ENCODE measurements at regions not wholly inside any gene's neighbourhood (a gene's known extent, or its start where the extent isn't known, plus 50 kb on each side); places are given as distances from the start of the nearest gene placed in this dataset.

- in situ Hi-C loops (cut with MboI; ENCODE audit: low sequenced_read_pairs, unreplicated experiment) = no loop called here
- no peak for DNase-seq (ENCODE audit: low spot score)
- TF ChIP-seq, protein P1, sequence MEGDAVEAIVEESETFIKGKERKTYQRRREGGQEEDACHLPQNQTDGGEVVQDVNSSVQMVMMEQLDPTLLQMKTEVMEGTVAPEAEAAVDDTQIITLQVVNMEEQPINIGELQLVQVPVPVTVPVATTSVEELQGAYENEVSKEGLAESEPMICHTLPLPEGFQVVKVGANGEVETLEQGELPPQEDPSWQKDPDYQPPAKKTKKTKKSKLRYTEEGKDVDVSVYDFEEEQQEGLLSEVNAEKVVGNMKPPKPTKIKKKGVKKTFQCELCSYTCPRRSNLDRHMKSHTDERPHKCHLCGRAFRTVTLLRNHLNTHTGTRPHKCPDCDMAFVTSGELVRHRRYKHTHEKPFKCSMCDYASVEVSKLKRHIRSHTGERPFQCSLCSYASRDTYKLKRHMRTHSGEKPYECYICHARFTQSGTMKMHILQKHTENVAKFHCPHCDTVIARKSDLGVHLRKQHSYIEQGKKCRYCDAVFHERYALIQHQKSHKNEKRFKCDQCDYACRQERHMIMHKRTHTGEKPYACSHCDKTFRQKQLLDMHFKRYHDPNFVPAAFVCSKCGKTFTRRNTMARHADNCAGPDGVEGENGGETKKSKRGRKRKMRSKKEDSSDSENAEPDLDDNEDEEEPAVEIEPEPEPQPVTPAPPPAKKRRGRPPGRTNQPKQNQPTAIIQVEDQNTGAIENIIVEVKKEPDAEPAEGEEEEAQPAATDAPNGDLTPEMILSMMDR (IDR thresholded peaks at IDR 0.05; ENCODE audit: borderline replicate concordance, control extremely low read depth, extremely low read depth, insufficient read depth, missing control alignments) = no peak
Observed at GRCh38 chr10:61067671-61068336, 123.8 kb upstream of the RHOBTB1 start.

DNA sequence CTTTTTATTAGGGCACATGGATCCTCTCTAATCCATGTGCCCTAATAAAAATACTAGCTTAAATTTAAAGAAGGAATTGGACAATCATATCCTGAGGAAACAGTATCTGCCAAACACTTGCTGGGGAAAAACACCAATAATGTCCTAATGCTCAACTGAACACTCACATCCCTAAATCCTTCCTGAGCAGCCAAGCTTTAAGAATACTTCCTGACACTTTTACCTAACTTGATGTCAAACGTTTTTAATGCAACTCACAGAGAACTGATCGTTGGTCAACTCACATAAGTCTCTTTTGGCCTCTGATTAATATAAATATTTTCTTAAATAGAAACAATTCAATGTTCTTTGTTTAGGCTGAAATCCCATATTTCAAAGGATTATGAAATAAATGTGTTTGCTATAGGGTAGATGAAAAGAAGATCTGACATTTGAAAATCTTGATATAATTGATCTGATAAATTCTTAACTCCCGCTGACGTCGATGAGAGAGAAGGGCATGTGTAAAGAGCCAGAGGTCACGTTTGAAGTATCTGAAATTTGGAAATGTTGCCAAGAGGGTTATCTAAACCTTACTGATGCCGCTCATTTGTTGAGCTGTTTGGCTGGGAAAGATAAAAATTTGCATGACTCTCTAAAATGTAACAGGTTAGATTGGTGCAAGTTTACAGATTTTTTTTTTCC, 122.8 kb upstream of the RHOBTB1 start:
- DNase-seq (ENCODE audit: low spot score) = no peak
- TF ChIP-seq, protein P1 (IDR thresholded peaks at IDR 0.05; ENCODE audit: borderline replicate concordance, control extremely low read depth, extremely low read depth, insufficient read depth, missing control alignments) = no peak
- in situ Hi-C loops (cut with MboI; ENCODE audit: low sequenced_read_pairs, unreplicated experiment) = no loop called here

- no peak for DNase-seq (ENCODE audit: low spot score)
- TF ChIP-seq, protein P1 (IDR thresholded peaks at IDR 0.05; ENCODE audit: borderline replicate concordance, control extremely low read depth, extremely low read depth, insufficient read depth, missing control alignments) = no peak
- in situ Hi-C loops (cut with MboI; ENCODE audit: low sequenced_read_pairs, unreplicated experiment) = no loop called here
Observed at GRCh38 chr10:61065051-61065450, 121.1 kb upstream of the RHOBTB1 start.

DNA sequence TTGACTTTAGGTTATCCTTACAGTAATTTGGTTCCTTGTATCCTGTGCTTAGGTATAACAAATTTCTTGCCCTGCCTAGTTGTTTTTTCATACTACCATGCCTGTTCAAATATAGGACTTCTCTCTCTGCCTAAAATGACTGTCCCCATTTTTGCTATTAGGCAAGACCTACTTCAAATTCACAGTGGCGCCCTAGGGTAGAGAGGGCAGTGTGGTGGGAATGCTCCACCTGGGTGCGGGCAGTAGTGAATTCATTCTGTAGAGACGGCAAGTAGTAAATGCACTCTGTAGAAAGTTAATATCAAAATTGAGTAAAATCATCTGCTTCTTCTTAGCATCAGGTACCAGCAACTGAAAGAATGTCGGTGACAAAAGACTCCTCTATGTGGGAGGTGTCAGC, 120.4 kb upstream of the RHOBTB1 start:
- no peak for DNase-seq (ENCODE audit: low spot score)
- TF ChIP-seq, protein P1 (IDR thresholded peaks at IDR 0.05; ENCODE audit: borderline replicate concordance, control extremely low read depth, extremely low read depth, insufficient read depth, missing control alignments) = no peak
- in situ Hi-C loops (cut with MboI; ENCODE audit: low sequenced_read_pairs, unreplicated experiment) = no loop called here

- DNase-seq (ENCODE audit: low spot score) = no peak
- TF ChIP-seq, protein P1 (IDR thresholded peaks at IDR 0.05; ENCODE audit: borderline replicate concordance, control extremely low read depth, extremely low read depth, insufficient read depth, missing control alignments) = no peak
- in situ Hi-C loops (cut with MboI; ENCODE audit: low sequenced_read_pairs, unreplicated experiment) = no loop called here
Observed at GRCh38 chr10:61063901-61064300, 119.9 kb upstream of the RHOBTB1 start.

DNA sequence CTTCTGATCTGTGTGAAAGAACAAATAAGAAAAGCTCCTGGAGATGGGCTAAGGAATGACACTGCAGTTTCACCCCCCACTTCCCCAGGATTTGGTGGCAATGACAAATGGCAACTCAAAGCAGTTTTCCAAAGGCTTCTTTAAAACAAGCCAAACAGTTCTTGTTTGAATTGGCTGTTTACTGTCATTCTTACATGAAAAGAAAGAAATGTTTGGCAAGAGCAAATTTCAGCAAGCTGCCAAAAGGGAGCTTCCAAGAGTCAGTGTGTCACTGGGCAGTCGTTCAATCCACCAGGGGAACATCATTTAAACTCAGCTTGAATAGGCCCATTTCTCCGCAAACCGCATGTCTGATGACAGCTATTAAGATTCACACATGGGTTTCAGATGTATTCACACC, 119.0 kb upstream of the RHOBTB1 start:
- TF ChIP-seq, protein P1 (IDR thresholded peaks at IDR 0.05; ENCODE audit: borderline replicate concordance, control extremely low read depth, extremely low read depth, insufficient read depth, missing control alignments) = no peak
- no peak for DNase-seq (ENCODE audit: low spot score)
- in situ Hi-C loops (cut with MboI; ENCODE audit: low sequenced_read_pairs, unreplicated experiment) = no loop called here
